Choroid plexus epithelial cell (primary cell): ENCODE measurements at regions not wholly inside any gene's neighbourhood (a gene's known extent, or its start where the extent isn't known, plus 50 kb on each side); places are given as distances from the start of the nearest gene placed in this dataset.

Experiments
- DNase-seq: peaks from one replicate; pipeline ENCODE4 v3.0.0-alpha.2; 2010; ENCODE audit warnings: low read depth
- H3K4me3 ChIP-seq: 2 replicates; pipeline ENCODE4 v1.5.1; 2011; ENCODE audit warnings: low read depth, mild to moderate bottlenecking, control low read depth, low read length, moderate library complexity
- TF ChIP-seq, protein P1 (sequence below): conservative IDR thresholded peaks from 2 replicates; pipeline ENCODE4 v1.5.1; 2011; ENCODE audit warnings: low read depth, mild to moderate bottlenecking, control low read depth, inconsistent platforms, low read length, moderate library complexity

GRCh38 chr1:240004086-240004749 is 87.5 kb upstream of the FMN2 start:
- DNase-seq, result peak; percentile 17
- TF ChIP-seq, protein P1, sequence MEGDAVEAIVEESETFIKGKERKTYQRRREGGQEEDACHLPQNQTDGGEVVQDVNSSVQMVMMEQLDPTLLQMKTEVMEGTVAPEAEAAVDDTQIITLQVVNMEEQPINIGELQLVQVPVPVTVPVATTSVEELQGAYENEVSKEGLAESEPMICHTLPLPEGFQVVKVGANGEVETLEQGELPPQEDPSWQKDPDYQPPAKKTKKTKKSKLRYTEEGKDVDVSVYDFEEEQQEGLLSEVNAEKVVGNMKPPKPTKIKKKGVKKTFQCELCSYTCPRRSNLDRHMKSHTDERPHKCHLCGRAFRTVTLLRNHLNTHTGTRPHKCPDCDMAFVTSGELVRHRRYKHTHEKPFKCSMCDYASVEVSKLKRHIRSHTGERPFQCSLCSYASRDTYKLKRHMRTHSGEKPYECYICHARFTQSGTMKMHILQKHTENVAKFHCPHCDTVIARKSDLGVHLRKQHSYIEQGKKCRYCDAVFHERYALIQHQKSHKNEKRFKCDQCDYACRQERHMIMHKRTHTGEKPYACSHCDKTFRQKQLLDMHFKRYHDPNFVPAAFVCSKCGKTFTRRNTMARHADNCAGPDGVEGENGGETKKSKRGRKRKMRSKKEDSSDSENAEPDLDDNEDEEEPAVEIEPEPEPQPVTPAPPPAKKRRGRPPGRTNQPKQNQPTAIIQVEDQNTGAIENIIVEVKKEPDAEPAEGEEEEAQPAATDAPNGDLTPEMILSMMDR, result peak; percentile 75
- no peak overlapping the region for H3K4me3 ChIP-seq

- H3K4me3 ChIP-seq, result no peak overlapping the region
- TF ChIP-seq, protein P1, result no peak
- no peak for DNase-seq
Measured at GRCh38 chr1:240005997-240006650, 85.6 kb upstream of the FMN2 start.

GRCh38 chr1:240008298-240008697 is 83.4 kb upstream of the FMN2 start:
- no peak overlapping the region for H3K4me3 ChIP-seq
- DNase-seq, result no peak
- TF ChIP-seq, protein P1, result no peak

- no peak overlapping the region for H3K4me3 ChIP-seq
- DNase-seq, result no peak
- TF ChIP-seq, protein P1, result no peak
Measured at GRCh38 chr1:240014051-240014450, 77.6 kb upstream of the FMN2 start.

GRCh38 chr1:240018617-240019016 is 73.1 kb upstream of the FMN2 start:
- TF ChIP-seq, protein P1, result no peak
- DNase-seq, result no peak
- no peak overlapping the region for H3K4me3 ChIP-seq

DNA sequence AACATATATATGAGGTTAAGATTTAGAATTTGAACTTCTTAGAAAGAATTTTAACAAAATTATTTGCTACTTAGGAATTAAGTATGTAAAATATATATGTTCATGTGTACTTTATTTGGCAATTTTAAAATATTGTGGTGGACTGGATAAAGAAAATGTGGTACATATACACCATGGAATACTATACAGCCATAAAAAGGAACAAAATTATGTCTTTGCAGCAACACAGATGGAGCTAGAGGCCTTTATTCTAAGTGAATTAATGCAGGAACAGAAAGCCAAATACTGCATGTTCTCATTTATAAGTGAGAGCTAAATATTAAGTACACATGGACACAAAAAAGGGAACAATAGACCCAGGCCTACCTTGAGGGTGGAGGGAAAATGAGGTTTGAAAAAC is 72.2 kb upstream of the FMN2 start:
- H3K4me3 ChIP-seq, result no peak overlapping the region
- DNase-seq, result no peak
- TF ChIP-seq, protein P1, result no peak

GRCh38 chr1:240020871-240021270 is 70.8 kb upstream of the FMN2 start:
- DNase-seq, result no peak

More at GRCh38 chr1:240020871-240021270, 70.8 kb upstream of the FMN2 start:
- TF ChIP-seq, protein P1, result no peak
- no peak overlapping the region for H3K4me3 ChIP-seq
